Skin of body (tissue), 1 donor: ENCODE measurements at regions not wholly inside any gene's neighbourhood (a gene's known extent, or its start where the extent isn't known, plus 50 kb on each side); places are given as distances from the start of the nearest gene placed in this dataset.
"Not testable (repeated sequence)": the region's sequence is repeated elsewhere in the genome, so short reads cannot be mapped to it uniquely, and the experiment has no call there.

Experiments
- DNase-seq: peaks from one replicate; lab custom pipeline; 2025; lab: John Stamatoyannopoulos, UW

DNA sequence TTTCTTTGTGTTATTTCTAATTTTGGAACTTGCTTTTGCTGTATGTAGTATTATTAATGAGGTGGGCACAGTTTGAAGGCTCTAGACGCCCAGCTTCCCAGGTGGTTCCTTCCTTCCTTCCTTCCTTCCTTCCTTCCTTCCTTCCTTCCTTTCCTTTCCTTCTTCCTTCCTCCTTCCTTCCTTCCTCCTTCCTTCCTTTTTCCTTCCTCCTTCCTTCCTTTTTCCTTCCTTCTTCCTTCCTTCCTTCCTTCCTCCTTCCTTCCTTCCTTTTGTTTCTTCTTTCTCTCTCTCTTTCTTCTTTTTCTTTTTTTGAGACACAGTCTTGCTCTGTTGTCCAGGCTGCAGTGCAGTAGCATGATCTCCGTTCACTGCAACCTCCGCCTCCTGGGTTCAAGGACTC is 906.7 kb downstream of the AACS start:
- DNase-seq = no peak

- no peak for DNase-seq
These were observed 913.1 kb downstream of the AACS start for GRCh38 chr12:125978286-125978685.

- DNase-seq = no peak
These were observed 916.5 kb downstream of the AACS start for GRCh38 chr12:125981610-125982253.

GRCh38 chr12:125983094-125983783 is 918.0 kb downstream of the AACS start:
- DNase-seq = peak; percentile 36

GRCh38 chr12:125983784-125984500 is 918.7 kb downstream of the AACS start:
- DNase-seq = peak; percentile 22

- DNase-seq = no peak
These were observed 923.3 kb downstream of the AACS start for GRCh38 chr12:125988545-125988944.

GRCh38 chr12:125989696-125990095 is 924.5 kb downstream of the AACS start:
- DNase-seq = no peak

- no peak for DNase-seq
These were observed 931.2 kb downstream of the AACS start for GRCh38 chr12:125996443-125996842.

- DNase-seq = no peak
These were observed 934.4 kb downstream of the AACS start for GRCh38 chr12:125999628-126000027.

GRCh38 chr12:126019385-126019784 is 954.1 kb downstream of the AACS start:
- DNase-seq = no peak

DNA sequence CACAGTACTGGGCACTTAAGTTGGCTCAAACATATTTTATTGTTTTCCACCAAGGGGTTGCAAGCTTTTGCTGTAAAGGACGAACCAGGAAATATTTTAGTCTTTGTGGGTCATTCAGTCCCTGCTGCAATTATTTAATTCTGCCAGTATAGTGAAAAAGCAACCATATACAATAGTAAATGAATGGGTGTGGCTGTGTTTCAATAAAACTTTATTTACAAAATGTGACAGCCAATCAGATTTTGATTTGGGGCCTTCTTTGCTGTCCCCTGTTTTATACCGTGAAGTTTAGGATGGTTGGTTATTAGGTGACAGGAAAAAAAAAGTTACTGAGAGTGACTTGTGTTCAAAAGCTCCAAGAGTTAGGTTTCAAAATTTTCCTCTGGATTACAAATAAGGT is 956.4 kb downstream of the AACS start:
- no peak for DNase-seq

GRCh38 chr12:126027825-126028224 is 962.6 kb downstream of the AACS start:
- no peak for DNase-seq

GRCh38 chr12:126030573-126030972 is 965.3 kb downstream of the AACS start:
- DNase-seq = no peak

DNA sequence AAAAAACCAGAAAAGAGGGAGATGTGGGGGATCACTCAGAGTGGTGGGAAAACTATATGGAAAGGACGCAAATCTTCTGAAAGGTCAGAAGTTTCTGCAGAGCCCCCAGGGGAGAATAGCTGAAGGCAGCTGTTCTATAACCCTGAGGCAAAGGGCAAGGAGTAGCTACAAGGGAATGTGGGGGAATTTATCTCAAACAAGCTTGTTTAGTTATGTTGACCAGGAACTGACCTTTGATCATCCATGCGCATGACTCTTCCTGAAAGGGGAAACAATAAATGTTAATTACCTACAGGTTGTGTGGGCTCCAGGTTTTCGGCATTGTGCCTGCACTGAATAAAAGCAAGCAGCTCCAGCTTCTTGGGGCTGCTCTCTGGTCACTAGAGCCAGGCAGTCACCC is 968.5 kb downstream of the AACS start:
- no peak for DNase-seq

DNA sequence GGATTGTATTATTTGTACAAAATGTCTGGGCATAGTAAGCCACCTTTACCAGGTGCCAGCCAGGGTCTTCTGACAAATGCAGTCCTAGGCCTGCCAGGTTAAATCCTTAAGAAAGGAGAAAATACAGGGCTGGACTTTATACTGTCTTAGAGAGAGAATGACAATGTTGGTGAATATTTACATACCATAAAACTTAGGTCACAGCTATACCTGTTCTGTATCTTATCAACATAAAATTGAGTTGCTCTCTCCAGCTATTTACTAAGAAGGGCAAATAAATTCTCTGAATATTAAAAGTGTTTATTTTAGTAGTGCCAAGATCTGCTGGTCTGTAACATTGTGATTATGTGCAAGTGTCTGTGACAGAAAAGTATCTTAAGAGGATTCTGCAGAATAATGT is 971.1 kb downstream of the AACS start:
- no peak for DNase-seq

DNA sequence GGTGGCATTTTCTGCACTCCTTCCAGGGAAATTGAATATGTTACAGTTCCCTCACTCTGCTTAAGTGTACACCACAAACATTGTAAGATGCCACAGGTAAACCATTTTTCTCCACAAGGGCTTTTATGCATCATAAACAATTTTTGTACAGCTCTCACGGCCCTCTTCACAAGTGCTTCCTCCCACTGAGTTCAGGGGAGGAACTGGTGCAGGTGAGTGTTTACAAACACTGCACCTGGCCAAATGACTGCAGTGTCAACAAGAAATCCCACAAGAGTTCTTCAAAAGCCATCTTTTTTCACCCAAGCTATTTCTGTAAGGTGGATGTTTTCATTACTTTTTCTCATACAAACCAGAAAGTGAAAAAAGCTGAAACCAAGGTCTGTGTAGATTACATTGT is 973.2 kb downstream of the AACS start:
- DNase-seq = no peak

GRCh38 chr12:126040307-126040706 is 975.1 kb downstream of the AACS start:
- DNase-seq = no peak

DNA sequence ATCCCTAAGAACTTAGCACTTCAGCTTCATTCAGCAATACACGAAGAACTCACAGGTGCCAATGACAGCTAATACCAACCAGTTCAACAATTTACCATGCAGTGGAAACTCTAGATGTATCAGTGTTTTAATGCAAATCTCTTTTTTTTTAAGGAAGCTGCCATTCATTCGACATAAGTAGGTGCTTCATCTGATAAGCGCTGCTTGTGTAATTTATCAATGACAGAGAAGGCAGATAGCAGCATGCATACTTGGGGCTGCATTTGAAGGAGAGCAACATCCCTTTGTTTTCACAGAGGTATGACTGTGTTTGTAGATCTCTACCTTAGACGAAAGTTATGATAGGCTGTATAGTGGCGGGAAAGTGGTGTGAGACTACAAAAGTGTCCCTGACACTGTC is 977.1 kb downstream of the AACS start:
- no peak for DNase-seq

- DNase-seq = not testable (repeated sequence)
These were observed 984.3 kb downstream of the AACS start for GRCh38 chr12:126049501-126049900.

DNA sequence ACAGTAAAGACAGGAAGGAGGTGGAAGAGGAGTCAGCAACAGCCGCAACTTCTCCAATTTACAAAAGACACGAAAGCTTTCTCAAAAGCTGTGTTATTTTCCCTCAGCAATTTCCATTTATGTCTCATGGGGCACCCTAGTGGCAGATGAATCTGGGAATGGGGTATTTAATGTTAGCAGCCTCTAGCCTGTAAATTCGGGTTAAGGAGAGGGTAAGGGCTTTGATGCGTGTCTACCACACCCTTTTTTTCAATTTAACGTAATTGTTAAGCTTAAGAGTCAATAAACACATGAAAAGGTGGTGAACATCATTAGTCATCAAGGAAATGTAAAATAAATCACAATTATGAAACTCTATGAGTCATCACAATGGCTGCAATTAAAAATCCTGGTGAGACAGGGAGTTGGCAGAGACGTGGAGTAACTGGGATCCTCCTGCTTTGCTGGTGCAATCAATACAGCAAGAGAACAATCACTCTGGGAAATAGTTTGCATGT is 986.4 kb downstream of the AACS start:
- DNase-seq = no peak

DNA sequence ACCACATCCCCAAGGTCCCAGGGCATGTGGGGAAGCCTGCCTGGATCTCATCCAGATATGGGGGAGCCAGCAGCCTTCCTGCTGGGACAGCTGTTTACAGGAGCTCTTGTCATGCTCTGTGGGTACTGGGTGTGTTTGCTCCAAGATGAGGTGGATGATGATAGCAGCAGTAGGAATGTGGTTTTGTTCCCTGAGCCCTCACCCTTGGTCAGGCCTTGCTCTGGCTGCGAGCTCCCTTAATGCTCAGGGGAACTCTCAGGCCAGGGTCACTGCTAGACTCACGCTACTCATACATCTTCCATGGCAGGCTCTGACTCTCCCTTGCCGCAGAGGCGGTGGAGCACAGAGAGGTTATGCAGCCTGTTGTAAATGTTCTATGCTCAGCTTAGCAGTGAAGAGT is 990.3 kb downstream of the AACS start:
- no peak for DNase-seq

GRCh38 chr12:126061777-126062176 is 996.5 kb downstream of the AACS start:
- no peak for DNase-seq

- DNase-seq = no peak
These were observed 998.8 kb downstream of the AACS start for GRCh38 chr12:126064028-126064427.
